C4-2B (cell line): ENCODE measurements at regions not wholly inside any gene's neighbourhood (a gene's known extent, or its start where the extent isn't known, plus 50 kb on each side); places are given as distances from the start of the nearest gene placed in this dataset.

Source experiments
- ZFX ChIP-seq: fragments of 450-650 bp; IDR thresholded peaks from 2 replicates; pipeline ENCODE4 v1.6.1; 2017
- TF ChIP-seq, protein P1 (sequence below): fragments of 450-650 bp; conservative IDR thresholded peaks from 2 replicates; pipeline ENCODE4 v1.5.1; 2017; ENCODE audit warnings: mild to moderate bottlenecking

DNA sequence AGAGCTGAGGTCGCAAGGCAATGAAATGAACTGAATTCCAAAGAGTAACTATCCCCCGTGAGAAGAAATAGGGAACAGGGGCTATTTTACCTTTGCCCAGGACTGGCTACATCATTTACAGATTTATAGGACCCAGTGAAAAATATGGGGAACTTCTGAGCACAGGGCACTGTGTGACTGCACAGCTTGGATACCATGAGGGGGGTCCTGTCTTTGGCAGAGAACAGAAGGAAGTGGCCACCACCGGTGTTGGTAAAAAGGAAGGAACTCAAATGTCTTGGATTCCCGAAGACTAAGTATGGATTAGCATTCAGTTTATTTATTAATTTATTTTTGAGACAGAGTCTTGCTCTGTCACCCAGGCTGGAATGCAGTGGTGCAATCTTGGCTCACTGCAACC lies 119.6 kb downstream of the B3GNT2 start:
- TF ChIP-seq, protein P1, sequence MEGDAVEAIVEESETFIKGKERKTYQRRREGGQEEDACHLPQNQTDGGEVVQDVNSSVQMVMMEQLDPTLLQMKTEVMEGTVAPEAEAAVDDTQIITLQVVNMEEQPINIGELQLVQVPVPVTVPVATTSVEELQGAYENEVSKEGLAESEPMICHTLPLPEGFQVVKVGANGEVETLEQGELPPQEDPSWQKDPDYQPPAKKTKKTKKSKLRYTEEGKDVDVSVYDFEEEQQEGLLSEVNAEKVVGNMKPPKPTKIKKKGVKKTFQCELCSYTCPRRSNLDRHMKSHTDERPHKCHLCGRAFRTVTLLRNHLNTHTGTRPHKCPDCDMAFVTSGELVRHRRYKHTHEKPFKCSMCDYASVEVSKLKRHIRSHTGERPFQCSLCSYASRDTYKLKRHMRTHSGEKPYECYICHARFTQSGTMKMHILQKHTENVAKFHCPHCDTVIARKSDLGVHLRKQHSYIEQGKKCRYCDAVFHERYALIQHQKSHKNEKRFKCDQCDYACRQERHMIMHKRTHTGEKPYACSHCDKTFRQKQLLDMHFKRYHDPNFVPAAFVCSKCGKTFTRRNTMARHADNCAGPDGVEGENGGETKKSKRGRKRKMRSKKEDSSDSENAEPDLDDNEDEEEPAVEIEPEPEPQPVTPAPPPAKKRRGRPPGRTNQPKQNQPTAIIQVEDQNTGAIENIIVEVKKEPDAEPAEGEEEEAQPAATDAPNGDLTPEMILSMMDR: no peak
- no peak for TF ChIP-seq ZFX
